ENCODE measurements at regions not wholly inside any gene's neighbourhood (a gene's known extent, or its start where the extent isn't known, plus 50 kb on each side); places are given as distances from the start of the nearest gene placed in this dataset.

DNA sequence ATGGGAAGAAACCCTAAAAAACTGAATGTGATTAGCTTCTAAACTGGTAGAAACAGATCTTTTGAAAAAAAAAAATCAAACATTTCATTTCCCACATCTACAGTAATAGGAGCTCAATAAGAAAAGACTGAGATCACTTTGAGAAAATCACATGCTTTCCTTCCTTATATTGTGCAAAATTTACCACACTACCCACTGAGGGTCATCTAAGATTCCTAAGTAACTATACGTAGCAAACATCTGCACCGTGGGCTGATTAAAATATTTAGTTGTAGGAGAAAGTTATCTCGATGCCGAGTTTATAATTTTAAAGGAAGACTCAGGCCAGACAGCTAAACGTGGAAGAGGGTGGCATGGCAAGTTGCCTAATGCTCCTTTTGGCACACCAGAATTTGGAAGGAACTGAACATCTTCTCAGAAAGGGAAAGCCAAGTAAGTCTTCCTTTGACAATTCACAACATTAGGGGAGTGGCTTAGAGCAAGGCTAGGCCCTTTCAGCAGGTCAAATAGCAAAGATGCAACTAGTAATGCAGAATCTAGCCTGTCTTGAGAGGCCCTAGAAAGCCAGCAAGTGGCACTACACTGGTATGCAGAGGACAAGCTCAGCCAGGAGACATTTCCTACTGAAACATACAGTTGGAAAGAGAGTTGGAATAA, 128.0 kb downstream of the TMA16 start:
- Mint-ChIP-seq H3K27ac (no peak overlapping the region), H3K27me3 (ENCODE audit: low read depth) (no peaks in the 10 kb centered on the region), H3K36me3 (ENCODE audit: low read depth) (no peaks in the 10 kb centered on the region), H3K4me3 (no peak overlapping the region), H3K4me1 (no peaks in the 10 kb centered on the region), H3K9me3 (no peaks in the 10 kb centered on the region)
- TF ChIP-seq, protein P1, sequence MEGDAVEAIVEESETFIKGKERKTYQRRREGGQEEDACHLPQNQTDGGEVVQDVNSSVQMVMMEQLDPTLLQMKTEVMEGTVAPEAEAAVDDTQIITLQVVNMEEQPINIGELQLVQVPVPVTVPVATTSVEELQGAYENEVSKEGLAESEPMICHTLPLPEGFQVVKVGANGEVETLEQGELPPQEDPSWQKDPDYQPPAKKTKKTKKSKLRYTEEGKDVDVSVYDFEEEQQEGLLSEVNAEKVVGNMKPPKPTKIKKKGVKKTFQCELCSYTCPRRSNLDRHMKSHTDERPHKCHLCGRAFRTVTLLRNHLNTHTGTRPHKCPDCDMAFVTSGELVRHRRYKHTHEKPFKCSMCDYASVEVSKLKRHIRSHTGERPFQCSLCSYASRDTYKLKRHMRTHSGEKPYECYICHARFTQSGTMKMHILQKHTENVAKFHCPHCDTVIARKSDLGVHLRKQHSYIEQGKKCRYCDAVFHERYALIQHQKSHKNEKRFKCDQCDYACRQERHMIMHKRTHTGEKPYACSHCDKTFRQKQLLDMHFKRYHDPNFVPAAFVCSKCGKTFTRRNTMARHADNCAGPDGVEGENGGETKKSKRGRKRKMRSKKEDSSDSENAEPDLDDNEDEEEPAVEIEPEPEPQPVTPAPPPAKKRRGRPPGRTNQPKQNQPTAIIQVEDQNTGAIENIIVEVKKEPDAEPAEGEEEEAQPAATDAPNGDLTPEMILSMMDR (IDR thresholded peaks at IDR 0.05; ENCODE audit: unreplicated experiment in 3 of 3), result no peak

DNA sequence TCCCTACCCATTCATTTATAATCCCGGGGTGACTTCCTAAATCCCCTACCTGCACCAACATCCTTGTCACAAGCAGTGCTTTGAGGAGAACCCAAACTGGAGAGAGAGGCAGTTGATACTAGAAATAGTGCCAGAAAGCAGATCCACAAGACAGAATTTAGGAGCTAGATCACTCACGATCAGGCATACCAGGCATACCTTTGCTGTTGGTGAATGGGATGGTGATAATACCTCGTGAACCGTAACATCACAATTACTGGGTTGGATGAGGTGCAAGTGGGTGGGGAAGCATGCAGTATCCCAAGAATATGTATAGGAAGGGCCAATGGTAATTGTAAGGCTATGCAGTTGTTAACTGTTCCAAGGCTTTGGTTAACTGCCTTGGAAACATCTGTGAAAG, 129.3 kb downstream of the TMA16 start:
- Mint-ChIP-seq H3K27ac (no peak overlapping the region), H3K36me3 (ENCODE audit: low read depth) (no peaks in the 10 kb centered on the region), H3K27me3 (ENCODE audit: low read depth) (no peaks in the 10 kb centered on the region), H3K4me3 (no peak overlapping the region), H3K4me1 (no peaks in the 10 kb centered on the region), H3K9me3 (peaks cover 6% of the 10 kb centered on the region)
- TF ChIP-seq, protein P1 (IDR thresholded peaks at IDR 0.05; ENCODE audit: unreplicated experiment in 3 of 3), result no peak

GRCh38 chr4:163624727-163625126, 130.2 kb downstream of the TMA16 start:
- Mint-ChIP-seq H3K4me3 (no peak overlapping the region), H3K4me1 (no peaks in the 10 kb centered on the region), H3K27ac (no peak overlapping the region), H3K27me3 (ENCODE audit: low read depth) (no peaks in the 10 kb centered on the region), H3K9me3 (peaks cover 6% of the 10 kb centered on the region), H3K36me3 (ENCODE audit: low read depth) (no peaks in the 10 kb centered on the region)
- TF ChIP-seq, protein P1 (IDR thresholded peaks at IDR 0.05; ENCODE audit: unreplicated experiment in 3 of 3), result no peak

DNA sequence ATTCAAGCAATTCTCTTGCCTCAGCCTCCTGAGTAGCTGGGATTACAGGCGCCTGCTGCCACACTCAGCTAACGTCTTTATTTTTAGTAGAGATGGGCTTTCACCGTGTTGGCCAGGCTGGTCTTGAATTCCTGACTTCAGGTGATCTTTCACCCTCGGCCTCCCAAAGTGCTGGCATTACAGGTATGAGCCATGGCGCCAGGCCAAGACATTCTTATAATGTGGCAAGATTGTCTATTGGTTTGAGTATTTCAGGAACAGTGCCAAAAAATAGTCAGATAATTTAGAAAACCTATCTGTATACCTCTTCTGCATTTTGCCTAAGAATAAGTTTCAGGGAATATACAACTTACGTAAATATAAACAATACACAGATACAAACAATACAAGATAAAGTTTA, 136.8 kb downstream of the TMA16 start:
- Mint-ChIP-seq H3K4me3 (no peak overlapping the region), H3K36me3 (ENCODE audit: low read depth) (no peaks in the 10 kb centered on the region), H3K9me3 (peaks cover 16% of the 10 kb centered on the region), H3K27ac (no peak overlapping the region), H3K27me3 (ENCODE audit: low read depth) (no peaks in the 10 kb centered on the region), H3K4me1 (no peaks in the 10 kb centered on the region)
- TF ChIP-seq, protein P1 (IDR thresholded peaks at IDR 0.05; ENCODE audit: unreplicated experiment in 3 of 3), result no peak

GRCh38 chr4:163638909-163639308, 144.4 kb downstream of the TMA16 start:
- TF ChIP-seq, protein P1 (IDR thresholded peaks at IDR 0.05; ENCODE audit: unreplicated experiment in 3 of 3), result no peak
- no peaks in the 10 kb centered on the region for H3K36me3 Mint-ChIP-seq (ENCODE audit: low read depth)
- H3K27me3 Mint-ChIP-seq (ENCODE audit: low read depth), result no peaks in the 10 kb centered on the region
- peak overlapping the region in 1 of 3 experiments; percentile 12 for H3K4me3 Mint-ChIP-seq
- H3K9me3 Mint-ChIP-seq, result peaks cover 2% of the 10 kb centered on the region
- H3K4me1 Mint-ChIP-seq, result peaks cover 12% of the 10 kb centered on the region
- peak overlapping the region; percentile 39 to 65 (median 55) for H3K27ac Mint-ChIP-seq

- Mint-ChIP-seq H3K4me1 (no peaks in the 10 kb centered on the region), H3K36me3 (ENCODE audit: low read depth) (no peaks in the 10 kb centered on the region), H3K27ac (no peak overlapping the region), H3K27me3 (ENCODE audit: low read depth) (no peaks in the 10 kb centered on the region), H3K4me3 (no peak overlapping the region), H3K9me3 (peaks cover 14% of the 10 kb centered on the region)
- TF ChIP-seq, protein P1 (IDR thresholded peaks at IDR 0.05; ENCODE audit: unreplicated experiment in 3 of 3), result no peak
These were observed 155.1 kb downstream of the TMA16 start for GRCh38 chr4:163649557-163650091.

Measured in nephron (organoid).